Caco-2 (cell line): ENCODE measurements at regions not wholly inside any gene's neighbourhood (a gene's known extent, or its start where the extent isn't known, plus 50 kb on each side); places are given as distances from the start of the nearest gene placed in this dataset.

Experiments used
- BruUV-seq: library from RNA; stranded (reverse); fragments of 400-500 nt; replicated peaks from 2 replicates; lab custom pipeline; 2021; lab: Mats Ljungman, UMichigan
- CTCF ChIA-PET: fragments of 300-600 bp; sonication (Branson Sonifier 250); formaldehyde crosslinking; loops from one replicate; lab custom pipeline; 2022; ENCODE audit warnings: antibody characterized with exemption; lab: Charles Lee
- POLR2A ChIA-PET: fragments of 300-600 bp; sonication (Branson Sonifier 250); formaldehyde crosslinking; loops from one replicate; lab custom pipeline; 2022; ENCODE audit warnings: antibody characterized with exemption; lab: Charles Lee
- DNase-seq, 2 experiments: peaks; one replicate each; pipeline versions ENCODE4 v3.0.0 to v3.0.0-alpha.2; 2020 to 2022
- H3K27me3 ChIP-seq: replicated peaks from 2 replicates; pipeline ENCODE4 v1.6.0; 2011; ENCODE audit warnings: low read length; ENCODE audit not compliant: control insufficient read depth, insufficient read depth
- H3K36me3 ChIP-seq: 2 replicates; pipeline ENCODE4 v1.5.1; 2011; ENCODE audit warnings: low read length; ENCODE audit not compliant: control insufficient read depth, insufficient read depth
- H3K4me1 ChIP-seq: fragments of 250-450 bp; sonication (Bioruptor Pico); 2 replicates; pipeline ENCODE4 v1.5.1; 2020; ENCODE audit warnings: mild to moderate bottlenecking
- H3K4me3 ChIP-seq: 2 replicates; pipeline ENCODE4 v1.5.1; 2011; ENCODE audit warnings: low read depth, mild to moderate bottlenecking, control low read depth, low read length
- H3K9me3 ChIP-seq: fragments of 250-450 bp; sonication (Bioruptor Pico); 2 replicates; pipeline ENCODE4 v1.5.1; 2020; ENCODE audit warnings: mild to moderate bottlenecking, moderate library complexity
- H3K27ac Mint-ChIP-seq: one replicate; pipeline ENCODE4 v1.8.0; 2022; ENCODE audit warnings: mixed read lengths; ENCODE audit not compliant: unreplicated experiment
- H3K27me3 Mint-ChIP-seq: one replicate; pipeline ENCODE4 v1.8.0; 2022; ENCODE audit warnings: mixed read lengths; ENCODE audit not compliant: insufficient read depth, unreplicated experiment
- H3K36me3 Mint-ChIP-seq: one replicate; pipeline ENCODE4 v1.8.0; 2022; ENCODE audit warnings: mild to moderate bottlenecking, mixed read lengths; ENCODE audit not compliant: insufficient read depth, unreplicated experiment
- H3K4me1 Mint-ChIP-seq: one replicate; pipeline ENCODE4 v1.8.0; 2022; ENCODE audit warnings: low read depth, mixed read lengths; ENCODE audit not compliant: unreplicated experiment
- H3K4me3 Mint-ChIP-seq: one replicate; pipeline ENCODE4 v1.8.0; 2022; ENCODE audit warnings: mild to moderate bottlenecking, moderate library complexity, mixed read lengths; ENCODE audit not compliant: unreplicated experiment
- H3K9me3 Mint-ChIP-seq: one replicate; pipeline ENCODE4 v1.8.0; 2022; ENCODE audit warnings: mixed read lengths; ENCODE audit not compliant: unreplicated experiment
- intact Hi-C: fragments of 100-400 bp; cut with micrococcal nuclease; formaldehyde crosslinking; loops from one replicate; pipeline ENCODE4 v1.10.0; 2022; ENCODE audit not compliant: unreplicated experiment
- TF ChIP-seq, protein P1 (sequence below), 2 experiments: fragments of 200-600 bp in 1 of 2; IDR thresholded peaks; 1 replicate in 1 of 2; 2 replicates in 1 of 2; pipeline versions ENCODE4 v1.5.1 to v1.8.0; 2011 to 2022; ENCODE audit warnings: antibody characterized with exemption in 1 of 2, control low read depth in 1 of 2, inconsistent platforms in 1 of 2, low read depth in 1 of 2, low read length in 1 of 2, mild to moderate bottlenecking in 1 of 2, moderate library complexity in 1 of 2; ENCODE audit not compliant: insufficient read depth in 1 of 2, severe bottlenecking in 1 of 2, unreplicated experiment in 1 of 2

DNA sequence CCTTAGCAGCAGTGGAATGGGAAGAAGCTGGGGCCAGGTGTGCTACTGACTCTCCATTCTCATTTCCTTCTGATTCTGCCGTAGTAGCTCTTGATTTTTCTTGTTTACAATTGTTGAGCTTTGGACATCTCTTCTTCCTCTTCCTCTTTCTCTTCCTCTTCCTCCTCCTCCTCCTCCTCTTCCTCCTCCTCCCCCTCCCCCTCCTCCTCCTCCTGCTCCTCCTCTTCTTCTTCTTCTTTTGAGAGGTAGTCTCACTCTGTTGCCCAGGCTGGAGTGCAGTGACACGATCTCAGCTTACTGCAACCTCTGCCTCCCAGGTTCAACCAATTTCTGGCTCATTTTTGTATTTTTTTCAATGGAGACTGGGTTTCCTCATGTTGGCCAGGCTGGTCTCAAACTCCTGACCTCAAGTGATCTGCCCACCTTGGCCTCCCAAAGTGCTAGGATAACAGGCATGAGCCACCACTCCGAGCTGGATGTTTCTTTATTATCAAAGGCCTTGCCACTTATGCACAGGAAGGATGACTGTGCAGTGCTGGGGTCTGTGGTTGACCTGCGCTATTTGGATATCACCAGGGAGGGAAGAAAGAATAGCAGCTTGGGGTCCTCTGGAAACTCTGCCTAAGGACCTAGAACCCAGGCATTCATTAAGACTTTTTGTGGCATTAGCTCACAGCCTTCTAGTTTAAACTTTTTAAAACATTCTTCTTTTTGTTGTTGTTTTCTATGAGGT, 127.8 kb upstream of the KCNJ16 start:
- CTCF ChIA-PET = no interaction called here
- Histone ChIP-seq H3K36me3 (no peaks in the 10 kb centered on the region), H3K4me1 (no peaks in the 10 kb centered on the region), H3K27me3 (no peaks in the 10 kb centered on the region), H3K9me3 (no peaks in the 10 kb centered on the region), H3K4me3 (no peak overlapping the region)
- intact Hi-C loops = no loop called here
- no peaks in the 10 kb centered on the region for H3K4me1 Mint-ChIP-seq
- H3K4me3 Mint-ChIP-seq = no peak overlapping the region
- TF ChIP-seq, protein P1, sequence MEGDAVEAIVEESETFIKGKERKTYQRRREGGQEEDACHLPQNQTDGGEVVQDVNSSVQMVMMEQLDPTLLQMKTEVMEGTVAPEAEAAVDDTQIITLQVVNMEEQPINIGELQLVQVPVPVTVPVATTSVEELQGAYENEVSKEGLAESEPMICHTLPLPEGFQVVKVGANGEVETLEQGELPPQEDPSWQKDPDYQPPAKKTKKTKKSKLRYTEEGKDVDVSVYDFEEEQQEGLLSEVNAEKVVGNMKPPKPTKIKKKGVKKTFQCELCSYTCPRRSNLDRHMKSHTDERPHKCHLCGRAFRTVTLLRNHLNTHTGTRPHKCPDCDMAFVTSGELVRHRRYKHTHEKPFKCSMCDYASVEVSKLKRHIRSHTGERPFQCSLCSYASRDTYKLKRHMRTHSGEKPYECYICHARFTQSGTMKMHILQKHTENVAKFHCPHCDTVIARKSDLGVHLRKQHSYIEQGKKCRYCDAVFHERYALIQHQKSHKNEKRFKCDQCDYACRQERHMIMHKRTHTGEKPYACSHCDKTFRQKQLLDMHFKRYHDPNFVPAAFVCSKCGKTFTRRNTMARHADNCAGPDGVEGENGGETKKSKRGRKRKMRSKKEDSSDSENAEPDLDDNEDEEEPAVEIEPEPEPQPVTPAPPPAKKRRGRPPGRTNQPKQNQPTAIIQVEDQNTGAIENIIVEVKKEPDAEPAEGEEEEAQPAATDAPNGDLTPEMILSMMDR (IDR thresholded peaks at IDR 0.05; ENCODE audit: insufficient read depth in 1 of 2, low read depth in 1 of 2, low read length in 1 of 2, severe bottlenecking in 1 of 2, unreplicated experiment in 1 of 2) = no peak
- BruUV-seq = no TSS peak
- H3K9me3 Mint-ChIP-seq = no peaks in the 10 kb centered on the region
- H3K36me3 Mint-ChIP-seq = no peaks in the 10 kb centered on the region
- no peaks in the 10 kb centered on the region for H3K27me3 Mint-ChIP-seq
- H3K27ac Mint-ChIP-seq = no peak overlapping the region
- DNase-seq = no peak
- POLR2A ChIA-PET = no interaction called here

DNA sequence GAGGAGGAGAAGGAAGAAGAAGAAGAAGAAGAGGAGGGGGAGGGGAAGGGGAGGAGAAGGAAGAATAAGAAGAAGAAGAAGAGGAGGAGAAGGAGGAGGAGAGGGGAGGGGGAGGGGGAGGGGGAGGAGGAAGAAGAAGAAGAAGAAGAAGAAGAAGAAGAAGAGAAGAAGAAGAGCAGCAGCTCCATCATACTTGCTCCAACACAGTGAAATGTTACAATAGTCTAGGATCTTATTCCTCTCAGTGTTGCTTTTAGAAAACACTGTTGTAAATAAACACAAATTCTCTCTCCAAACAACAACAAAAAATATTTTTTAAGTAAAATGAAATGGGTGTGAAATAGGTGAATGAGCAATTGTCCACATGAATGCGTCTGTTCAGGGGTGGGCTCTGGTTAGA, 126.6 kb upstream of the KCNJ16 start:
- no TSS peak for BruUV-seq
- no peak overlapping the region for H3K4me3 Mint-ChIP-seq
- intact Hi-C loops = no loop called here
- H3K4me3 ChIP-seq = no peak overlapping the region
- no peaks in the 10 kb centered on the region for H3K27me3 Mint-ChIP-seq
- TF ChIP-seq, protein P1 (IDR thresholded peaks at IDR 0.05; ENCODE audit: insufficient read depth in 1 of 2, low read depth in 1 of 2, low read length in 1 of 2, severe bottlenecking in 1 of 2, unreplicated experiment in 1 of 2) = no peak
- POLR2A ChIA-PET = no interaction called here
- no peaks in the 10 kb centered on the region for H3K27me3 ChIP-seq
- no peaks in the 10 kb centered on the region for H3K4me1 ChIP-seq
- no peak for DNase-seq
- H3K9me3 Mint-ChIP-seq = no peaks in the 10 kb centered on the region
- no peak overlapping the region for H3K27ac Mint-ChIP-seq
- H3K9me3 ChIP-seq = no peaks in the 10 kb centered on the region
- H3K36me3 Mint-ChIP-seq = no peaks in the 10 kb centered on the region
- CTCF ChIA-PET = no interaction called here
- no peaks in the 10 kb centered on the region for H3K4me1 Mint-ChIP-seq
- no peaks in the 10 kb centered on the region for H3K36me3 ChIP-seq

DNA sequence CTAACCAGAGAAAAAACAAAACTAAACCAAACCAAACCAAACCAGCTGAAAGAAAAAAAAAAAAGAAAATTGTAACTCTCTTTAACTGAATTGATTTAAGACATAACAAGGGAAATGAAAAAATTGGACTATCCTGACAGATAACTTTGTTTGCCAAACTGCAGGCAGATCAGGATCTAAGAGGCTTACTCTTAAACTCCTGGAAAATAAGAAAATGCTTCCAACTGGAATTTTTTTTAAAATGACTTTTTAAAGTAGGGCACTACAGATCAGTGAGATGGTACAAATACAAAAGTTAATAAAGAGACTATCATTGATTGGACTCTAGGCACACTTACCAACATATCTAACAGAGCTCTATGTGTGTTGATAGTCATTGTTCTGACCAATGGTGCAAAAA, 125.5 kb upstream of the KCNJ16 start:
- intact Hi-C loops = no loop called here
- no peaks in the 10 kb centered on the region for H3K36me3 ChIP-seq
- no peaks in the 10 kb centered on the region for H3K27me3 Mint-ChIP-seq

More for the DNA sequence above, 125.5 kb upstream of the KCNJ16 start:
- Mint-ChIP-seq H3K36me3 (no peaks in the 10 kb centered on the region), H3K4me1 (no peaks in the 10 kb centered on the region), H3K27ac (no peak overlapping the region), H3K4me3 (no peak overlapping the region), H3K9me3 (no peaks in the 10 kb centered on the region)
- Histone ChIP-seq H3K9me3 (no peaks in the 10 kb centered on the region), H3K27me3 (no peaks in the 10 kb centered on the region), H3K4me3 (no peak overlapping the region), H3K4me1 (no peaks in the 10 kb centered on the region; the same call in 1 of the 2 replicates)
- DNase-seq = no peak
- TF ChIP-seq, protein P1 (IDR thresholded peaks at IDR 0.05; ENCODE audit: insufficient read depth in 1 of 2, low read depth in 1 of 2, low read length in 1 of 2, severe bottlenecking in 1 of 2, unreplicated experiment in 1 of 2) = no peak
- CTCF ChIA-PET = no interaction called here
- POLR2A ChIA-PET = no interaction called here
- BruUV-seq = no TSS peak
